GM21390 (cell line): ENCODE measurements at regions not wholly inside any gene's neighbourhood (a gene's known extent, or its start where the extent isn't known, plus 50 kb on each side); places are given as distances from the start of the nearest gene placed in this dataset.
"Not testable (repeated sequence)": the region's sequence is repeated elsewhere in the genome, so short reads cannot be mapped to it uniquely, and the experiment has no call there.

Experiments used
- ATAC-seq: cut with Tn5 transposase; IDR thresholded peaks from one replicate; pipeline ENCODE4 v1.9.1; 2021; ENCODE audit not compliant: unreplicated experiment

- no peak for ATAC-seq
Measured at GRCh38 chr5:1654786-1655495, 131.2 kb upstream of the LPCAT1 start.

- ATAC-seq: peak; percentile 88
Measured at GRCh38 chr5:1653698-1654651, 130.2 kb upstream of the LPCAT1 start.

DNA sequence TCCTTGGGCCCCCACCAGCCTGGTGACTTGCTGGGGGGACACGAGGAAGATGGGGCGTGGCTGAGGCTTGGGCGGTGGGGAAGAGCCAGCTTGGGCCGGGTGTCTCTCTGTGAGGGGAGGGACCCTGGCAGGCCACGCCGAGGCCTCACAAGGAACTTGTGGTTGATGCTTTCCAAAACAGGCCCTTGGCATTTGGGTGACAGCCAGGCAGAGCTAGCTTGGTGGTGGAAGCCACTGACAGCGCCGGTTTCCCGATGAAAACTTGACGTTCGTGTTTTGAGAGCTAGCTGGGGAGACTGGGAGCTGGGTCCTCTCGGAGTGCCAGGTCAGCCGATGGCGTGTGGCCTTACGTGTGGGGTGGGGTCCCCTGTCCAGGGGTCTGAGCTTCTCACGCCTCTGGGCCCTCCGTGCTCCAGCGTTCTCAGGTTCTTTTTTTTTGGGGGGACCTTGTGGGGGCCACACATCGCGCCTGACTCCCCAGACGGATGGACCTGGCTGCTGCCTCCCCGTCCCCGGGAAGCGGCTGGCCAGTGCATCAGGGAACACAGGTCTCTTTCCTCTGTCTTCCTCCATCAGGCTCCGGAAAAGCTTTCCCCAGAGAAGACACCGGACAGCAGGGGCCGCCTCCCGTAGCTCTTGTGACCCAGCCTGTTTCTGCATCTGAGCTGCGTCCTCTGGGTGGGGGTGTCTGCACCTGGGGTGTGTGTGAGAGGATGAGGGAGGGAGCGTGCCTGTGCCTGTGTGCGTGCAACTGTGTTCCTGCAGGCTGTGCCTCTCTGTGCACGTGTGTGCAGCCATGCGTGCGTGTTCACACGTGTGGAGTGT, 129.3 kb upstream of the LPCAT1 start:
- ATAC-seq: peak; percentile 29

DNA sequence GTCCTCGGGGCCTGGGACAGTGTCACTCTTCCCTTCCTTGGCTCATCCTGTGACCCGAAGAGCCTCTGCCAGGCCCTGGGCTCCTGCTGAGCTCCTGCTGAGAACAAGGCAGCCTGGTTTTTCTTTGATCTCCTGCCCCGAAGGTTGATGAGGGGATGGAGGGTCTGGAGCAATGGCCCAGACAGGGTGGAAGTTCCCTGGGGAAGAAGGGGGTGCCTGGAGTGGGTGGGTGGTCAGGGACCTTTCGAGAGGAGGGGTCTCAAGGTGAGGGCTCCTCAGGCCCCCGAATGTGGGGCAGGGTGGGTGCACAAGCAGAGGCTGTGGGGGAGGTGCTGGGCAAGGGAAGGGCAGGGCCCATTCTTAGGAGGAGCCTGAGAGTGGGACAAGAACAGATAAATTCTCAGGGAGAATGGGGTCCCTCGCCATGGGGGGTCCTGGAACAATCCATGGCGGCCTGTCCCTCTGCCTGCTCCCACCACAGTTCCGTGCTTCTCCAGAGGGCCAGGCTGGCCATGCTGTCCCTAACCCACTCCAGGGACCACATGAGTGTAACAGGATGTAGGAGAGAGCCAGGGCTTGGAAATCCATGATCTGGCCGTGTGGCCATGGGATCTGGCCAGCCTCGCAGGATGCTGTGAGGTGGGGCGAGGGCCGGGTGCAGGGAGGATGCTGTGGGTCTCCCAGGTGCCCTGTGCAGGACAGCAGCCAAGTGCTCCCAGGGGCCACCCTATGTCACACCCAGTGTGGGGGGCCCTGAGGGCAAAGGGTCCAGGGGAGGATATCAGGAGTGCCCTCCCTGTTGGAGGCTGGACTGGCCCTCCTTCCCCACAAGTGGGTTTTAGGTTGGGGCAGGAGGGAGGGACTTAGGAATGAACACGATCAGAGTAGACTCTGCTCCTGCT, 128.5 kb upstream of the LPCAT1 start:
- no peak for ATAC-seq

- no peak for ATAC-seq
Measured at GRCh38 chr5:1651250-1651649, 127.5 kb upstream of the LPCAT1 start.

DNA sequence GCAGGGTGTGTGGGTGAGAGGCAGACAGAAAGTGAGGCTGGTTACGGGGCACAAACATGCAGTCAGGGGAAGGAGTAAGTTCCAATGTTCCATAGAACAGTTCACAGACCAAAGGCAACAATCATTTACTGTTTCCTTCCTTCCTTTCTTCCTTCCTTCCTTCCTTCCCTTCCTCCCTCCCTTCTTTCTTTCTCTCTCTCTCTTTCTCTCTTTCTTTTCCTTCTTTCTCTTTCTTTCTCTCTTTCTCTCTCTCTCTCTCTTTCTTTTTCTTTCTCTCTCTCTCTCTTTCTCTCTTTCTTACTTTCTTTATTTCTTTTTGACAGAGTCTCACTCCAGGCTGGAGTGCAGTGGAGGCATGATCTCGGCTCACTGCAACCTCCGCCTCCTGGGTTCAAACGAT, 125.8 kb upstream of the LPCAT1 start:
- ATAC-seq: no peak

DNA sequence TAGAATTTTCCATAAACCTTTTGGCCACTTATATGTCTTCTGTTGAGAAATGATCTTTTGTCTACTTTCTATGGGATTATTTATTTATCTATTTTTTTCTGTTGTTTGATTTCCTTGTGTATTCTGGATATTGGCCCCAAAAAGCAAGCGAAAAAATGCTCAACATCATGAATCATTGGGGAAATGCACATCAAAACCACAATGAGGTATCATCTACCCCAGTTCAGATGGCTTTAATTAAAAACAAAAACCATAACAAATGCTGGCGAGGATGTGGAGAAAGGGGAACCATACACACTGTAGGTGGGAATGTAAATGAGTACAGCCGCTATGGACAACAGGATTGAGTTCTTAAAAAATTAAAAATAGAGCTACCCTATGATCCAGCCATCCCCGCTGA, 125.0 kb upstream of the LPCAT1 start:
- ATAC-seq: no peak

GRCh38 chr5:1647580-1647979, 123.8 kb upstream of the LPCAT1 start:
- no peak for ATAC-seq

DNA sequence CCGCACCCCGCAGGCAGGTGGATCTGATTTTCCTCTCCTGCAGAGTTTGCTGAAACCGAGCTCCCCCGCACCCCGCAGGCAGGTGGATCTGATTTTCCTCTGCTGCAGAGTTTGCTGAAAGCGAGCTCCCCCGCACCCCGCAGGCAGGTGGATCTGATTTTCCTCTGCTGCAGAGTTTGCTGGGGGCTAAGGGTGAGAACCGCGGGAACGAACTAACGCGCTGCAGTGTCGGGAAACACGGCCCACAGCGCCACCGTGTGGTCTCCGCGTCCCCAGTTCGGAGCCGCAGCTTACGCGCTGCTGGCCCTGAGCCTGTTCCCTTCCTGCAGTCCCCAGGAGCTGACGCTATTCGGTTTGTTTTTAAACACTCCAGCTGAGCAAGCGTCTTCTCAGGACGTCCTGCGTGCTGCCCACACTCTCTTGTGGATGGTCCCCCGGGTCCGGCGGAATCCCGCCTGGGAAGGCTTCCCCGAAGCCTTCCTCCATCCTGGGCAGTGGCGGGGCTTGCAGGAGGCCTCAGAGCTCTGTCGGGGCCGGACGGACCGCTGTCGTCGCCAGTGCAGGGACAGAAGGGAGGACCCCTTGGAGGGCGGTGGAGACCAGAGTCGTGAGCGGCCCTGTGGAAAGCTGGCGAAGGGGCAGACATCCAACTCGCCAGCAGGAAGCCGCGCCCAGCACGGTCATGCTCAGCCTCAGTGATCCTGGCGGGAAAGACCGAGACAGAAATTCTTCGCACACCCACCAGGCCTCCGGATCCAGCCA, 121.2 kb upstream of the LPCAT1 start:
- ATAC-seq: peak; percentile 85

DNA sequence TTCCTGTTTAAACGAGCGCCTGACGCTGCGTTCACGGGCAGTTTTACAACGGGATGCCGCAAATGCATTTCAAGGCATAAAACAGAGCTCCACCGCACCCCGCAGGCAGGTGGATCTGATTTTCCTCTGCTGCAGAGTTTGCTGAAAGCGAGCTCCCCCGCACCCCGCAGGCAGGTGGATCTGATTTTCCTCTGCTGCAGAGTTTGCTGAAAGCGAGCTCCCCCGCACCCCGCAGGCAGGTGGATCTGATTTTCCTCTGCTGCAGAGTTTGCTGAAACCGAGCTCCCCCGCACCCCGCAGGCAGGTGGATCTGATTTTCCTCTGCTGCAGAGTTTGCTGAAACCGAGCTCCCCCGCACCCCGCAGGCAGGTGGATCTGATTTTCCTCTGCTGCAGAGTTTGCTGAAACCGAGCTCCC, 120.6 kb upstream of the LPCAT1 start:
- ATAC-seq: not testable (repeated sequence)

GRCh38 chr5:1643651-1644392, 120.1 kb upstream of the LPCAT1 start:
- ATAC-seq: no peak

DNA sequence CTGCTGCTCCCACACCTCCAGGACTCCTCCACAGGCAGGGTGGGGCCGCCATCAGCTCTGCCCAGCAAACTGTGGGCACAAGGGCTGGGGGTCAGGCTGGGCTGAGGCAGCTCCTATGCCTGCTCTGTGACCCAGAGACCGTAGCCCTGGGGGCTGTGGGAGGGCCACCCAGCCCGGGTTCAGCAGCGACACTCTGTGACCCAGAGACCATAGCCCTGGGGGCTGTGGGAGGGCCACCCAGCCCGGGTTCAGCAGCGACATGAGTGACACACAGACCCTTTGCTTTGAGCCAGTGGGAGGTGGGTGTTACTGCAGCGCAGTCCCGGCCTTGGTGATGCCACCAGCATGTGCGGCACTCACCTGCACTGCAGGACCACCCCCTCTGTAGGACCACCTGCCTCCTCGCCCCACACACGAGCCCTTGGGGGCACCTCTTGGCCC, 118.9 kb upstream of the LPCAT1 start:
- ATAC-seq: no peak

- no peak for ATAC-seq
Measured at GRCh38 chr5:1642221-1642620, 118.5 kb upstream of the LPCAT1 start.

DNA sequence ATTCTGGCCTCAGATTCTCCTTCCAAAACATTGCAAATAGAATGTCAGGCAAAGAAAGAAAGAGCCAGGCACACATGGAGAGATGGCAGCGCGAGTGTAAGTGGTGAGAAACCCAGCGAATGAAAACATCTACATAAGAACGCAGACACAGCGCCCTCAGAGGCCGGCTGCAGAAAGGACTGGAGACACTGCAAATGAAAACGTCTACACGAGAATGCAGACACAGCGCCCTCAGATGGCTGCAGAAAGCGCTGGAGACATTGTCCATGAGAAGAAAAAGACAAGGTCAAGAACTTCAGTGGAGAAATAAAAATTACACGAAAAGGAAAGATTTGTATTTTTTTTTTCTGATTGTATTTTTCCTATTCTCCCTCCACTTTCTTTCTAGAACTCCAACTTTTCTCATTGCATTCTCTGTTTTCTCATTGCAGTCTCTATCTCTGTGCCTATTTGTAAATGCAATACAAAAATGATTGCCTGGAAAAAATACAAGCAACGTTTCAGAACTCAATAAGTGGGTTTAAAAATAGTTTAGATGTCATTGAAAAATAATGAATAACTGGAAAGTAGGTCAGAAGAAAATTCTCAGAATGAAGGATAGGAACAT, 117.9 kb upstream of the LPCAT1 start:
- ATAC-seq: peak; percentile 53

GRCh38 chr5:1641041-1641440, 117.3 kb upstream of the LPCAT1 start:
- ATAC-seq: no peak

GRCh38 chr5:1640421-1640881, 116.7 kb upstream of the LPCAT1 start:
- ATAC-seq: no peak

DNA sequence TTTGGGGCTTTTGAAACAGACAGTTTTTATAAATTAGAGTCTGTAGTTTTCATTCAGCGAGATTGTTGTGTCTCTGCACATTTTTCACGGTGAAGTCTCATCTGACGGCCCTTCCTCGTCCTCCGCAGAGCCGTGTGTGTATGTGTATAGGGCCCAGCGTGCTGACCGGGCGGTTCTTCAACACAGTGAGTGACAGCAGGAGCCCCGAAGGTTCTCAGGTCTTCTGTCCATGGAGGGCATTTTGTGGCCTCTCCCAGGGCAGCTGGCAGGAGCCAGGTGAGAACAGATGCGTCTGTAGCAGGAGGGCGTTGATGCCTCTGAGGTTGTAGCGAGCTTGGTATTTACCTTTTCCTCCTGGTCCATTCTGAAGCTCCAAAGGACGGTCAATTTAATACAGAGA, 116.0 kb upstream of the LPCAT1 start:
- ATAC-seq: no peak
